Suprapubic skin (tissue), 4 donors: ENCODE measurements at regions not wholly inside any gene's neighbourhood (a gene's known extent, or its start where the extent isn't known, plus 50 kb on each side); places are given as distances from the start of the nearest gene placed in this dataset.

Experiments
- CTCF ChIP-seq, 2 donors: fragments of 200-600 bp in 1 of 2; fragments of 450-650 bp in 1 of 2; sonication (generic) in 1 of 2; IDR thresholded peaks; one replicate each; pipeline ENCODE4 v1.5.1; 2016 to 2019; ENCODE audit warnings: antibody characterized with exemption in 2 of 2, mild to moderate bottlenecking in 1 of 2, moderate library complexity in 1 of 2
- EP300 ChIP-seq: sonication (generic); formaldehyde crosslinking; IDR thresholded peaks from one replicate; pipeline ENCODE4 v1.6.1; 2017; ENCODE audit warnings: antibody characterized with exemption
- POLR2A ChIP-seq, 2 donors: fragments of 450-650 bp; IDR thresholded peaks; one replicate each; pipeline ENCODE4 v1.6.1; 2017; ENCODE audit warnings: antibody characterized with exemption in 2 of 2, mild to moderate bottlenecking in 2 of 2, moderate library complexity in 2 of 2
- POLR2AphosphoS5 ChIP-seq, 3 donors: sonication (generic); formaldehyde crosslinking; IDR thresholded peaks; one replicate each; pipeline ENCODE4 v1.6.1; 2017; ENCODE audit warnings: antibody characterized with exemption in 3 of 3

- TF ChIP-seq CTCF (IDR thresholded peaks at IDR 0.05) = no peak
- TF ChIP-seq POLR2A (IDR thresholded peaks at IDR 0.05) = no peak
- TF ChIP-seq POLR2AphosphoS5 (IDR thresholded peaks at IDR 0.05) = no peak
- TF ChIP-seq EP300 = no peak
These were observed 82.0 kb upstream of the EEA1 start for GRCh38 chr12:93011100-93011499.
